SJSA1 (cell line): ENCODE measurements at regions not wholly inside any gene's neighbourhood (a gene's known extent, or its start where the extent isn't known, plus 50 kb on each side); places are given as distances from the start of the nearest gene placed in this dataset.
A peak's percentile ranks its signal among the peaks of the same experiment; 100 is the strongest.
"Not testable (repeated sequence)": the region's sequence is repeated elsewhere in the genome, so short reads cannot be mapped to it uniquely, and the experiment has no call there.

ENCODE experiments used
- DNase-seq, 2 experiments: peaks; one replicate each; pipeline ENCODE4 v3.0.0-alpha.2; 2015 to 2020; ENCODE audit warnings: low spot score in 2 of 2, low read depth in 1 of 2
- H3K27ac ChIP-seq: fragments of 250-450 bp; sonication (Bioruptor Pico); 2 replicates; pipeline ENCODE4 v1.5.1; 2020; ENCODE audit warnings: mild to moderate bottlenecking, moderate library complexity
- H3K27me3 ChIP-seq: fragments of 250-450 bp; sonication (Bioruptor Pico); replicated peaks from 2 replicates; pipeline ENCODE4 v1.5.1; 2020; ENCODE audit warnings: mild to moderate bottlenecking, moderate library complexity
- H3K36me3 ChIP-seq: fragments of 250-450 bp; sonication (Bioruptor Pico); 2 replicates; pipeline ENCODE4 v1.5.1; 2020; ENCODE audit warnings: mild to moderate bottlenecking
- H3K4me1 ChIP-seq: fragments of 250-450 bp; sonication (Bioruptor Pico); replicated peaks from 2 replicates; pipeline ENCODE4 v1.6.1; 2021; ENCODE audit warnings: mild to moderate bottlenecking
- H3K4me3 ChIP-seq: fragments of 250-450 bp; sonication (Bioruptor Pico); 2 replicates; pipeline ENCODE4 v1.5.1; 2020; ENCODE audit warnings: mild to moderate bottlenecking
- H3K9me3 ChIP-seq: fragments of 250-450 bp; sonication (Bioruptor Pico); replicated peaks from 2 replicates; pipeline ENCODE4 v1.5.1; 2020; ENCODE audit warnings: mild to moderate bottlenecking

DNA sequence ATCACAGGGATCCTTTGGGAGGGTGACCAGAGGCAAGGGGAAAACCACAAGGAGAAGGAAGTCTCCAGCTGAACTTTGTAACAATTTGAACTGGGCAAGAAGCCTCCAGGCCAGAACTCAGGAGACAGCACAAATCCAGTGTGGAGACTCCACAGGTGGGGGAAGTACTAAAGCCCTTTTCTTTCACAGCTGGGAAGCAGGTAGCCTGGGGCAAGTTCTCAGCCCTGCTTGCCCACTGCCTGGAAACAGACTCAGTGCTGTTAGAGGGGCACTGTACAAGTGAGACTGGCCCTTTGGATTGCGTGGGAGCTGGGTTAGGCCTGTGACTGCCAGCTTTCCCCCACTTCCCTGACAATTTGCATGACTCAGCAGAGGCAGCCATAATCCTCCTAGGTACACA lies 120.2 kb upstream of the GRIN2B start:
- not testable (repeated sequence) for DNase-seq, H3K4me3 ChIP-seq, H3K4me1 ChIP-seq, H3K27ac ChIP-seq, H3K9me3 ChIP-seq, H3K27me3 ChIP-seq, H3K36me3 ChIP-seq

DNA sequence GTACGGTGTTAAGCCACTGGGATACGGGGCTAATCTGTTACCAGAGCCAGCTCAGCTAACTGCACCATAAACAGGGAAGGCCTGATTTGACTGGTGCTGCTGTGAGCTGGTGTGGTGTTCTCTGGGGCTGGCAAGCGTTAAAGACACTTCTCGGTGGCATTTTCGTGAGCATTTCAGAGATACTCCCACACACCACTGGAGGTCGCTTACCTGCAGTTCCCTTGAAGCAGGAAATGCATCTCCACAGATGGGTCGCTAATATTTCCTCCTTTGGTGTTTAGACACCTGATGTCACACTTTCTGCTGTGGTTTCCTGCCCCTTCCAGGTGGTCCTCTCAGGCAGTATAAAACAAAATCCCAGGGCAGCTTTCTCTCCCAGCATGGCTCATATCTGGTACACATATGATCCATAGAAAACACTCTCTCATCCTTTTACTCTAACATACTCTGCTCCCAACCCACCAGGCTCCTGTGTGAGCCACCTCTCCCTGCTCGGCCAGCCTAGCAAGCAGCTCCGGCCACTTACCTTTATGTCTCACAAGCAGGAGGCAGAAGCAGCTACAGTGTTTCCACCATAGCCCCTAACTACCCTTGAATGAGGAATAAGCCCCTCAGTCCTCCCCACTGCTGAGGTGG lies 129.9 kb upstream of the GRIN2B start:
- no peak overlapping the region for H3K4me3 ChIP-seq
- no peaks in the 10 kb centered on the region for H3K27me3 ChIP-seq
- H3K27ac ChIP-seq: no peak overlapping the region
- no peaks in the 10 kb centered on the region for H3K4me1 ChIP-seq
- H3K36me3 ChIP-seq: no peaks in the 10 kb centered on the region
- DNase-seq: no peak
- no peaks in the 10 kb centered on the region for H3K9me3 ChIP-seq

DNA sequence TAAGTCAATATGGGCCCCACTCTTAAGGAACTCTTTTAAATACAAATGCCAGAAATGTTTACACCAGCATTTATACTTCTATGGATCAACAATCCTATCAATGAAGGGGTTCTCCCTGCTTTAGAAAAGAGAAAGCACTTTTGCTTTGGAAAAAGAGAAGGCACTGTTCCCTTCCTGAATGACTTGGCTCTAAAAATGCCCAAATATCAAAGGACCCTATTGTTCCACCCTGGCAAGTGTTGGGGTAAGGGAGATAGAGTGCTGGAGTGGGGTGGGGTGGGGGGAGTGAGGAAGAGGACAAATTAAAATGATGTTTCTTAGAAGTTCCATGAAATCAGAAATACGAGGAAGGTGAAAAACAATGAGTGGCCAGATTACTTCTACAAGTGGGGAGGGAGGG lies 131.6 kb upstream of the GRIN2B start:
- H3K27ac ChIP-seq: no peak overlapping the region
- no peaks in the 10 kb centered on the region for H3K36me3 ChIP-seq
- H3K4me1 ChIP-seq: no peaks in the 10 kb centered on the region
- no peaks in the 10 kb centered on the region for H3K27me3 ChIP-seq
- no peaks in the 10 kb centered on the region for H3K9me3 ChIP-seq
- DNase-seq: no peak
- H3K4me3 ChIP-seq: no peak overlapping the region

DNA sequence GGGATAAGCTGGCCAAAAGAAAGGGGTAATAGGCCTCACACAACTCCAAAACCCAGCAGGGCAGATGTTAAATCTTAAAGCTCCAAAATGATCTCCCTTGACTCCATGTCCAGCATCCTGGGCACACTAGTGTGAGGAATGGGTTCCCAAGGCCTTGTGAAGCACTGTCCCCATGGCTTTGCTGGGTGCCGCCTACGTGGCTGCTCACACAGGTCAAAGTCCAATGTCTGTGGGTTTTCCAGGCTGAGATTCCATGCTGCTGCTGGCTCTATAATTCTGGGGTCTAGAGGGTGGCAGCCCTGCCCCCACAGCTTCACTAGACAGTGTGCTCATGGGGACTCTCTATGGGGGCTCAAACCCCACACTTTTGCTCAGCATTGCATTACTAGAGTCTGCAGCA lies 145.3 kb upstream of the GRIN2B start:
- no peak overlapping the region for H3K4me3 ChIP-seq
- no peak for DNase-seq
- 0 out of 2 replicates have a peak, but pooled peaks cover 4% of the 10 kb centered on the region for H3K9me3 ChIP-seq
- H3K27ac ChIP-seq: no peak overlapping the region
- no peaks in the 10 kb centered on the region for H3K4me1 ChIP-seq
- H3K36me3 ChIP-seq: no peaks in the 10 kb centered on the region
- no peaks in the 10 kb centered on the region for H3K27me3 ChIP-seq

DNA sequence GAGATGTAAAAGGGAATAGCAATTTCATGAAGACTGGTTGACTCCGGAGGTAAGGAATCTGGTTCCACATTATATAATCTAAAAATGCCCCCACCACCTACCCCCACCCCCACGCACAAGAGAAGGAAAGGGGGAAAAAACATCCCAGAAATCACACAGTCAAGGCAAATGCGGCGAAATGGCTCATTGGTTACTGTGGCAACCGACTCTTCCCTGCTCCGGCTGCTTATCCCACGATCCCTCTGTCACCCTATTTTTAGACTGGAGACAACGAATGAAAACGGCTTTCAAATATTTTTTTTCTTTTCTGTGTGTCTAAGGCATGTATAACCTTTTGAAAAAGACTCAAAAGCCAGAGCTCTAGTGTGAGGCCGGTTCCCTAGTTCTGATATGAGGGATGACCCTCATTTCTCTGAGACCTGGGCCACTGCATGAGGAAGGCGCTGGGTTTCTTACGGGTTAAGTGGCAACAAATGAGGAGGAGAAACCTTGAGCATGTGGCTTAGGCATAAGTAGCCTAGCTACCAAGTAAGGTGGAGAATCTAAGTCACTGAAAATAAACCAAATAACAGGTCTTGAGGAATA lies 148.3 kb upstream of the GRIN2B start:
- Histone ChIP-seq H3K27ac (no peak overlapping the region), H3K4me3 (no peak overlapping the region), H3K36me3 (no peaks in the 10 kb centered on the region), H3K27me3 (no peaks in the 10 kb centered on the region), H3K4me1 (no peaks in the 10 kb centered on the region), H3K9me3 (0 out of 2 replicates have a peak, but pooled peaks cover 4% of the 10 kb centered on the region)
- DNase-seq: no peak

DNA sequence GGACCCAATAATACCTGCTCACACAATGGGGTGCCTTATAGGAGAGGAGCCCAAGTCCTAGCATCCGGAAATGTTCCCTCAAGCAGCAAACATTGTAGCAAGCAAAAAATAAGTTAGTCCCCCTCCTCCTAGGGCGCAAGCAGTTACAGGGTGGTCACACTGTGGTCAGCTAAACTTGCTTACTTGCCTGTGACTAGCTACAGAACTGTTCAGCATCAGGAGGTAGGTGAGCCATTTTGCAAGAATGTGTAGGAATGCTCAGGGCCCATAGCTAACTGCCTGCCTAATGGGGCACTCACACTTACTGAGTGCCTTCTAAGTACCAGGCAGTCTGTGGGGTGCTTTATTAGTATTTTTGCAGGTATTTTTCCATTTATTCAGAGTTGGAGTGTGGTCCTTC lies 154.6 kb upstream of the GRIN2B start:
- Histone ChIP-seq H3K36me3 (no peaks in the 10 kb centered on the region), H3K27ac (no peak overlapping the region), H3K9me3 (no peaks in the 10 kb centered on the region), H3K4me3 (no peak overlapping the region), H3K4me1 (no peaks in the 10 kb centered on the region), H3K27me3 (no peaks in the 10 kb centered on the region)
- DNase-seq: no peak

DNA sequence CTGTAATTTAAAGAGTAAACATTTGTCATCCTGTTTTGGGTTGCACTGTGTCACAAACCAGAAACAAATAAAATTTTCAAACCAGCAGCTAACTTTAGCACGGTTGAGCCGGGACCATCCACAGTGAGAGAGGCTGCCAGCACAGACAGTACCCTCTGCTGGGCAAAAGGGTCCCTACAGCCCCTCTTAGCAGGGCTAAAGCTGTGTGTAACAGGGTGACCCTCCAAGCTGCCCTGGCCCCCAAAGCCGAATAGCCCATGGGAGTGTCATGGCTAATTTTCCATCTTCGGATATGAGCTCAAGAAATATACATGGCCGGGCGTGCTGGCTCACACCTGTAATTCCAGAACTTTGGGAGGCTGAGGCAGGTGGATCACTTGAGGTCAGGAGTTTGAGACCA lies 157.1 kb upstream of the GRIN2B start:
- Histone ChIP-seq H3K36me3 (no peaks in the 10 kb centered on the region), H3K9me3 (no peaks in the 10 kb centered on the region), H3K4me1 (no peaks in the 10 kb centered on the region), H3K27ac (no peak overlapping the region), H3K27me3 (no peaks in the 10 kb centered on the region), H3K4me3 (no peak overlapping the region)
- no peak for DNase-seq

DNA sequence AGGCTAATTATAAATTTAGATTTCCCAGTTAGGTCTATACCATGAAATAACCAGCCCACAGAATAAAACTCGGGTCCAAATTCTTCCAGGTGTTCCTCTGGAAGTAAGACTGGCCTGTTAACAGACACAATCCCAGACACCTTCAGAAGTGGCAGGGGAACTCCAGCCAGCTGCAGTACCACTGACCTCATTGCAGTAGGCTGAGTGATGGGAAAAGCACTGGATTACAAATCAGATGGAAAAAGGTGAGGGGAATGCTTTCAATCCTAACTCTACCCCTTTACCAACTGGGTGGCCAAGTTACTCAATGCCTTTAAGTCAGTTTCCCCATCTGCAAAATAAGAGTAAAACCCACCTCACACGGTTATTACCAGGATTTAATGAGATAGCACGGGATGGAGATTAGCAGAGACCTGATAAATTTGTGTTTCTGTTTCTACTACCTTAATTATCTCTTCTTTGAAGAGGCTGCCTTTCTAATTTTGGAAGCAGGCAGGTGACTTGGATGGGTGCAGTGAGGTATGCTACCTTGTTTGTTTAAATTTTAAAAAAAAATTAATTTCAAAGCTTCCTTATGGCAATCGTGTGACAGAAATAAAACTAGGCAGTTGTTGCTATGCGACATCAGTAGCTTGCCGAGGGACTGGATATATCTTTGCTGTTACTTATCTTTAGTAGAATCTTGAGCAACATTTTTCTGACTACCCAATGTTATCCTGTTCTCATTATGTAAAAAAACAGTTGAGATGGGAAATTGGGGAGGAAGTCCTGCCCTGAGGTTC lies 167.3 kb upstream of the GRIN2B start:
- no peaks in the 10 kb centered on the region for H3K36me3 ChIP-seq
- H3K27ac ChIP-seq: no peak overlapping the region
- no peak for DNase-seq
- no peaks in the 10 kb centered on the region for H3K4me1 ChIP-seq
- no peaks in the 10 kb centered on the region for H3K27me3 ChIP-seq
- no peak overlapping the region for H3K4me3 ChIP-seq
- 0 out of 2 replicates have a peak, but pooled peaks cover 2% of the 10 kb centered on the region for H3K9me3 ChIP-seq

DNA sequence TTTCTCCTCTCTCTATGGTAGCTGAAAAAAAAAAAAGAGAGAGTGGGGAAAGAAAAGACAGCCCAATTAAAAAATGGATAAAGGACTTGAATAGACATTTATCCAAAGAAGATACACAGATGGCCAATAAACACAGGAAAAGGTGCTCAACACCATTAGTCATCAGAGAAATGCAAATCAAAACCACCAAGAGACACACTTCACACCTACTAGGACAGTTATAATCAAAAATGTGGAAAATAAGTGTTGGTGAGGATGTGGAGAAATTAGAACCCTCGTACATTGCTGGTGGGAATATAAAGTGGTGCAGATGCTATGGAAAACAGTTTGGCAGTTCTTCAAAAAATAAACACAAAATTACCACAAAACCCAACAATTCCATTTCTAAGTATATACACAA lies 172.4 kb upstream of the GRIN2B start:
- DNase-seq: no peak
- Histone ChIP-seq H3K36me3 (no peaks in the 10 kb centered on the region), H3K27me3 (no peaks in the 10 kb centered on the region), H3K4me1 (no peaks in the 10 kb centered on the region), H3K4me3 (no peak overlapping the region), H3K9me3 (no peaks in the 10 kb centered on the region), H3K27ac (no peak overlapping the region)

DNA sequence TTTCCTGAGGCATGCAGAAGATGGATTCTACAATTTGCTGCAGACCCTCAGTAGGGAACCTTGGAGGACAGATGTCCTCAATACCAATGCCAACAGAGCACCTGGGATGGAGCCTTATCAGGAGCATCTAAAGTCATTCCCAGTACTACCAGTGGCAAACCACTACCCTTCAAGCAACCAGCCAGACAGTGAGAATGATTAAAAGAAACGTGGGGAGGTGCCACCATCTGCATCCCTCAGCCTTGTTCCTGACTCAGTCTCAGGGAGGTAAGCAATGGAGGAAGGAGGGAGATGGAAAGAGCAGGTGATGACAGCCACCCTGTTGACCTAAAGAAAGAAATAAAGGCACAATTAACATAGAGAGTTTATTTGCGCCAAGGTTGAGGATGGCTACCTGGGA lies 175.2 kb upstream of the GRIN2B start:
- no peaks in the 10 kb centered on the region for H3K27me3 ChIP-seq
- no peaks in the 10 kb centered on the region for H3K36me3 ChIP-seq
- no peaks in the 10 kb centered on the region for H3K9me3 ChIP-seq
- no peaks in the 10 kb centered on the region for H3K4me1 ChIP-seq
- no peak overlapping the region for H3K27ac ChIP-seq
- no peak for DNase-seq
- H3K4me3 ChIP-seq: no peak overlapping the region

DNA sequence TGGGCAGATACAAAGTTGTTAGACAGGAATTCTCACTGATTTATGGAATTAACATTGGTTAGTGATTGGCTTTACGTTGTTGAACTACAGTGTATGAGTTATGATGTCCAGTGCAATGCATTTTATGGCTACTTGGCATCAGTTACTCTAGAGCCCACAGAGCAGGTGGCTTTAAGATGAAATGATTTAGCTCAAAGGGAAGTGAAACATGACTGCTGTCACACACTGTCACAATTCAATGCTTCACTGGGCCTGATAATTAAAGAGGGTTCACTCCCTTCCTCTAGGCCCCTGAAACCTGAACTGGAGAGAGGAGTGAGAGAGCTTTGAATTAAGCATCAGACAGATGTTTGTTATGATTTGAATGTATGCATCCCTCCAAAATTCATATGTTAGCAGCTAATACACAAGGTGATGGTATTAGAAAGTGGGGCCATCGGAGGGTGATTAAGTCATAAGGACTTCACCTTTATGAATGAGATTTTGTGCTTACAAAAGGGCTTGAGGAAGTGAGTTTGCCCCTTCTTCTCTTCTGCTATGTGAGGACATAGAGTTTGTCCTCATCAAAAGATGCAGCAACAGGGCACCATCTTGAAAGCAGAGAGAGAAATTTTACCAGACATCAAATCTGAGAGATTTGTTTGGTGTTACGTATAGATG lies 175.8 kb upstream of the GRIN2B start:
- Histone ChIP-seq H3K27me3 (no peaks in the 10 kb centered on the region), H3K4me3 (no peak overlapping the region), H3K36me3 (no peaks in the 10 kb centered on the region), H3K9me3 (no peaks in the 10 kb centered on the region), H3K27ac (no peak overlapping the region), H3K4me1 (no peaks in the 10 kb centered on the region)
- no peak for DNase-seq

DNA sequence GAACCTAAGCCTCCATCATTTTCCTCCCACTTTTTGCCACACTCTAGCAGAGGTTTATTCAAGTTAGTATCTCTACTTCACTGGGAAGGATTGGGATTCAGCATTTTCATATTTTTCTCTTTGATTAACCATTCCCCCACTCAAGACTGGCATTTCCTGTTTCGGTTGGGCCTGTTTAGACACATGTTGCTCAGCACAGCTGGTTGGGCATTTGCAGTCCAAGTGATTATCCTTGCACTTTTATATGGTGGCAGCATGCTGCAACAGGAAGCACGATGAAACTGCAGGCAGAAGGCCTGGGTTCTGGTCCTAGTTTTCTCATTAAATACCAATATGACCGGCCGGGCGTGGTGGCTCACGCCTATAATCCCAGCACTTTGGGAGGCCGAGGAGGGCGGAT lies 182.9 kb upstream of the GRIN2B start:
- Histone ChIP-seq H3K36me3 (no peaks in the 10 kb centered on the region), H3K27me3 (no peaks in the 10 kb centered on the region), H3K9me3 (no peaks in the 10 kb centered on the region), H3K4me1 (no peaks in the 10 kb centered on the region), H3K4me3 (no peak overlapping the region), H3K27ac (no peak overlapping the region)
- DNase-seq: no peak

DNA sequence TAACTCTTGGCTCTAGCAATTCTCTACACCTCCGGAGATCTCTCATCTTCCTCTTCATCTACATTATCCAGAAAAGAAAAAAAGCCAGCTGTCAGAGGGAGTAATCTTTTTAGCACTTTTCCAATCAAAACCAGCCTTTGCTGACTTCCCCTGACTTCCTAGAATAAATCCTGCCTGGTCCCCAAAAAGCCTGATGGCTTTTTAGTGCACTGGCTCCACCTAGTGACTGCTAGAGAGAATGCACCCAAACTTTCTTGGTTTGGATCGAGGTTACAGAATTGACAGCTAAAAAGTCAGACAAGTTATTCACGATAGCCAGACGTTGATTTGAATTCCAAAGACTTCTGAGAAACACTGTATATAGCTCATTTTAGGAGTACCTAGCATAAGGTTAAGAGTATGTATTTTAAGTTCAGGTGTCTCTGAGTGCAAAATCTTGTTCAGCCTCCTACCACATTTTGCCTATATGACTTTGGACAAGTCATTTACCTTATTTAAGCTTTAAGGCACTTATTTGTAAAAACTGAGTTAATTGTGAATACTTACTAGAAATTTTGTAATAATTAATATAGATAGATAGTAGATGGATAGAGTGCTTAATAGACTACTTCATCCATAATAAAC lies 185.7 kb upstream of the GRIN2B start:
- no peaks in the 10 kb centered on the region for H3K36me3 ChIP-seq
- H3K27ac ChIP-seq: no peak overlapping the region
- peak in 1 of 2 experiments; percentile 41 for DNase-seq
- H3K9me3 ChIP-seq: no peaks in the 10 kb centered on the region
- no peak overlapping the region for H3K4me3 ChIP-seq
- no peaks in the 10 kb centered on the region for H3K4me1 ChIP-seq
- no peaks in the 10 kb centered on the region for H3K27me3 ChIP-seq

DNA sequence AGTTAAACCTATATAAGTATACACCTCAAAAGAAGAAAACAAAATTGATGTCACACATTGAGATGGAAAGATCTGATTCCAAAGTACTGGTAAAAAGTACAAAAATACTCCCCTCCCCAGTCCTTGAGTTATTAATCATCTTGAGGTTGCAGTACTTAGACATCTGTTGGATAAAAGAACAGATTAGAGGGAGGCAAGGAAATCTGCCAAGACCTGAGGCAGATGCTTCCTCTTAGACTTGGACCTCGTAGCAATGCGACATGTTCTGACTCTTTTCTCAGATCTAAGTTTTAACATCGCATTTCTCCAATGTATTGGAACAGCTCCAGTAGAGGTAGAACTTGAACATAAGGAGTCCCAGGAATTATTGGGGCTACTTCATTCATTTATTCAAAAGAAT lies 187.9 kb upstream of the GRIN2B start:
- H3K27ac ChIP-seq: no peak overlapping the region
- no peak overlapping the region for H3K4me3 ChIP-seq
- H3K27me3 ChIP-seq: no peaks in the 10 kb centered on the region
- DNase-seq: no peak
- H3K9me3 ChIP-seq: no peaks in the 10 kb centered on the region
- no peaks in the 10 kb centered on the region for H3K36me3 ChIP-seq
- no peaks in the 10 kb centered on the region for H3K4me1 ChIP-seq
